Activated CD8-positive, alpha-beta memory T cell treated with anti-CD3 and anti-CD28 coated beads, Interleukin-2, amount 50 U/mL, for 48 hours (primary cell): ENCODE measurements at regions not wholly inside any gene's neighbourhood (a gene's known extent, or its start where the extent isn't known, plus 50 kb on each side); places are given as distances from the start of the nearest gene placed in this dataset.
"Not testable (repeated sequence)": the region's sequence is repeated elsewhere in the genome, so short reads cannot be mapped to it uniquely, and the experiment has no call there.

Experiments used
- DNase-seq: peaks from one replicate; pipeline ENCODE4 v3.0.0-alpha.2; 2020

DNA sequence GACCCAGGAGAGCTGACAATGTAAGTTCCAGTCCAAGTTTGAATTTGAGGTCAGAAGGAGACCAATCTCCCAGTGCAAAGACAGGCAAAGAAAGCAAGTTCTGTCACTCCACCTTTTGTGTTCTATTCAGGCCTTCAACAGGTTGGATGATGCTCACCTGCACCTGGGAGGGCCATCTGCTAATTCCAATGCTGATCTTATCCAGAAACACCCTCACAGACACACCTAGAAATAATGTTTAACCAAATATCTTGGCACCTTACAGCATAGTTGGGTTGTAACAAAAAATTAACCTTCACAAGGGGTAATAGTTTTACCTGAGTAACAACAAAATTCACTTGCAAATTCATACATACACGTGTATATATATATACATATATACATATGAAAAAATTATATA lies 190.8 kb downstream of the DIRAS2 start:
- DNase-seq, result no peak

DNA sequence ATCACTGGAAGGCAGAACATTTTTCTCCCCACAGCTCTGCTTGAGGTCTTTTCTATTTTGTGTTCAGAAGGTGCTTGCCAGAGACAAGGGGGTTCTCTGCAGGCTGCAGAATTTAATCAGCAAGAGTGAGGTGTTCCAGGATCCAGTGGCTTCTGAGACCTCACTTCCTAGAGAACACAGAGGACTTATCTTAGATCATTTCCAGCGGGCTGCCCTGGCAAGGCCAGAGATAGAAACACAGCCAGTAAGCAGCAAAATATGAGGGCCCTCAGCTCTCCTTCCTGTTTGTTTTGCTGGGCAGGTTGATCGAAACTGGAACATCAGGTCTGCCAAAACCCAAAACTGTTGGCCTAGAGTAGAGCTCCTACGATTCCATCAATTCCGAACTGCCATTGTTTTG lies 187.3 kb downstream of the DIRAS2 start:
- DNase-seq, result no peak

DNA sequence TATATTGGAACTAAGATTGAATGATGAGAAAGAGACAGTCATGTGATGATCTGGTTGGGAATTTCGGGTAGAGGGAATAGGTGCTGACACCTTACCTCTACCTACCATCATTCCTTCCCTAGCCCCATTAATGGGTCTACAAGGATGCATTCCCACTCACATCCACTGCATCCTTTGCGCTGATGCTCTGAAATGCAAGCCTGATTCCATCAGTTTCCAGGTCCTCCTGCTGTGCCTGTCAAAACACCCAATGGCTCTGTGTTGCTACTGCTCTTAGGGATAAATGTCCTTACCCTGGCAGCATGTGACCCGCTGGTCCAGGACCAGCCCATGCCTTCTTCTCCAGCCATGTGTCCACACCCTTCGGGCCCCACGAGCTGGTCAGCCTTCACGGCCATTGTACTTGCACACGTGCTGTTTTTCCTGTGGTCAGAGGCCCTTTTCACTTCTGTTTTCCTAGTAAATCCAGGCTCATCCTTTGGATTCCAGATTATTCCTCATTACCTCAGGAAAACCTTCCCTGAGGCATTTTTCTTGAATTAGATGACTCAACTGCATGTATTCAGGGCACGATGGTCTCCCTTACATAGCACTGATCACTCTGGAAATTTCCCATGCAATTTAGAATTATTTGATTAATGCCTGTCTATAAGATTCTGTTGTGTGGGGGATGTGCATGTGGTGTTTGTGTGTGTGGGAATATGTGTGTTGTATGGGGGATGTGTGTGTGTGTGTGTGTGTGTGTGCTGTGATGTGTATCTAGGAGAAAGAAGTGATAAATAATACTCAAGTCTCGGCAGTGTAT lies 185.0 kb downstream of the DIRAS2 start:
- DNase-seq, result no peak

- no peak for DNase-seq
These were observed 184.1 kb downstream of the DIRAS2 start for GRCh38 chr9:90458485-90458884.

GRCh38 chr9:90459321-90459720 lies 183.3 kb downstream of the DIRAS2 start:
- DNase-seq, result no peak

GRCh38 chr9:90460220-90460619 lies 182.4 kb downstream of the DIRAS2 start:
- no peak for DNase-seq

- no peak for DNase-seq
These were observed 177.6 kb downstream of the DIRAS2 start for GRCh38 chr9:90464978-90465377.

GRCh38 chr9:90466441-90466840 lies 176.2 kb downstream of the DIRAS2 start:
- DNase-seq, result no peak

DNA sequence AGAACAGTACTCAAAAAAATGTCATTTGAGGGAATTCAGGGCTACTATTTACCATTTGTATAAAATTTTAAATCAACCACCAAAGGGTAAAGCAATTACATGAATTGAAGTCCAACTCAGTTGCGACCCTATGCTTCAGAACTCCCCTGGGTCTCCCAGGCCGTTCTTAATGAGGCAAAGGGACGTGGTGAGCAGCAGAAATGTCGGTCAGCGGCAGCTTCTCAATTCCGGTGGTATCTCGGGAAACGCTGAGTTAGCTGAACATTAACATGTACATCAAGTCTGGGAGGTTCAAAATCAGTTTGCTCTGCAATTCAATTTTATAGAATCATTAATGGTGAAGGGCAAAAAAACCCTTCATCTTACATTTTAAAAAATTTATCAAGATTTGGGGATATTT lies 173.2 kb downstream of the DIRAS2 start:
- DNase-seq, result no peak

- DNase-seq, result no peak
These were observed 172.7 kb downstream of the DIRAS2 start for GRCh38 chr9:90469865-90470387.

GRCh38 chr9:90476058-90476457 lies 166.6 kb downstream of the DIRAS2 start:
- DNase-seq, result no peak

GRCh38 chr9:90477535-90477934 lies 165.1 kb downstream of the DIRAS2 start:
- DNase-seq, result no peak

DNA sequence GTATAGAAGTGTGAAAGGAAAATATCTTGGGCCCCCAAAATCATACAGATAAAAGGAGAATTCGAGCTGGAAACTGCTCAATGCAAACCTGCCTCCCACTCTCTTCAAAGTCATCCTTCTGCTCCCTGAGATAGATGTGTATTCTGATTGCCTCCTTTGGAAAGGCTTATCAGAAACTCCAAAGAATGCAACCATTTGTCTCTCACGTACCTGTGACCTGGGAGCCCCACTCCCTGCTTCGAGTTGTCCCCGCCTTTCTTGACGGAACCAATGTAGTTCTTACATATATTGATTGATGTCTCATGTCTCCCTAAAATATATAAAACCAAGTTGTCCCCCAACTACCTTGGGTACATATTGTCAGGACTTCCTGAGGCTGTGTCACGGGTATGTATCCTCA lies 163.8 kb downstream of the DIRAS2 start:
- no peak for DNase-seq

- no peak for DNase-seq
These were observed 157.6 kb downstream of the DIRAS2 start for GRCh38 chr9:90485028-90485427.

DNA sequence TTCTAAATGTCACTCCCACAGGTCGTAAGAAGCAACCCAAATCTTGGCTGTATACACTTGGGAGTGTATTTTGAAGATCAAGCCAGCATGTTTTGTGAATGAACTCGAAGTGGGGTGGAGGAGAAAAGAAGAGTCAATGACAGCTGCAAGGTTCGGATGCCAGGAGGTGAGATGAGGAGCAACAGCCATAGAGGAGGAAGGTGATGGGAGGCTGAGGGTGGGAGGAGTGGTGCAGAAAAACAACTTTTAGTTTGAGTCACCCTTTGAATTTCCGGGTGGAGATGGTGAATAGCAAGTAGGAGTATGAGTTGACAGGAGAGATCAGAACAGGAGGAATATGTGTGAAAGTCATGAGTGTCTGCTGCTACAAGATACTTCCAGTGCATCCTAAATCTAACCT lies 153.6 kb downstream of the DIRAS2 start:
- DNase-seq, result no peak

- DNase-seq, result no peak
These were observed 142.9 kb downstream of the DIRAS2 start for GRCh38 chr9:90499761-90500160.

DNA sequence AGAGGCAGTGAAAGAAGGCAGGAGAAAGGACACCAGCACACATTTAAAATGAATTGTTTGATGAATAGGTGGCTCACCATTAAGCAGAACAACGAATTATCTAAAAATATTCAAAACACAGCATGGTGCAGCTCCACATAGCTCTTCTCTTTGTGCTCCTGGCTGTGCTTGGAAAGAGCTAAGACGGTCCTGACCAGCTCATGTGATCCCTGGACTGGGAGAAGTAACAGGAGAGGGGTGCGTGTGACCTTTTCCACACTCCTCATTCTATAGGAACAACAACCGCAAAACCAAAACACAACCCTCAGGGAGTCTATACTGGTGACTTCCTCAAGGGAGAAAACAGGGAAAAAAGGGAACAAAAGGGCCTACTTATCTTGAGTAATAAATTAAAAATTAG lies 140.5 kb downstream of the DIRAS2 start:
- no peak for DNase-seq

- DNase-seq, result no peak
These were observed 138.1 kb downstream of the DIRAS2 start for GRCh38 chr9:90504486-90504885.

DNA sequence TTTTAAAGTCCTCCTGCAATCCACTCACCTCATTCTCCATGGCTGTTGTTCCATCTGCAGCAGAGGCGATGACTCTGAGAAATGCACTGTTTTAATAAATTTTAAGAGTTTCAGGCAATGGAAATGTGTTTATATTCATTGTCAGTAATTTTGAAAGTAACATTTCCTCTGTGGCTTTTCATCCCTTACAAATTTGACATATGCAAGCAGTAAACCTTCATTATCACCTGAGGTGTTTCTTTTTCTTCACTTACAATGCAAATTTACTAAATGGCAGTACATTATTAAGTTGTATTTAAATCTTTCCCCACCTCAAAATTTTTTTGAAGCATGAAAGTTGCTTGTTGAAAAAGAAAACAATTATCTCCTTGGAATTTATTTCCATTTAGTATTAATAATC lies 136.9 kb downstream of the DIRAS2 start:
- DNase-seq, result no peak

DNA sequence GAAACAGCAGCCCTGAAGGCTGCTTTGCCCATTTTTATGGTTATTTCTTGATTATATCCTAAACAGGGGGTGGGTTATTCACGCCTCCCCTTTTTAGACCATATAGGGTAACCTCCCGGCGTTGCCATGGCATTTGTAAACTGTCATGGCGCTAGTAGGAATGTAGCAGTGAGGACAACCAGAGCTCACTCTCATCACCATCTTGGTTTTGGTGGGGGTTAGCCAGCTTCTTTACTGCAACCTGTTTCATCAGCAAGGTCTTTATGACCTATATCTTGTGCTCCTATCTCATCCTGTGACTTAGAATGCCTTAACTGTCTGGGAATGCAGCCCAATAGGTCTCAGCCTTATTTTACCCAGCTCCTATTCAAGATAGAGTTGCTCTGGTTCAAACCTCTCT lies 136.2 kb downstream of the DIRAS2 start:
- not testable (repeated sequence) for DNase-seq

DNA sequence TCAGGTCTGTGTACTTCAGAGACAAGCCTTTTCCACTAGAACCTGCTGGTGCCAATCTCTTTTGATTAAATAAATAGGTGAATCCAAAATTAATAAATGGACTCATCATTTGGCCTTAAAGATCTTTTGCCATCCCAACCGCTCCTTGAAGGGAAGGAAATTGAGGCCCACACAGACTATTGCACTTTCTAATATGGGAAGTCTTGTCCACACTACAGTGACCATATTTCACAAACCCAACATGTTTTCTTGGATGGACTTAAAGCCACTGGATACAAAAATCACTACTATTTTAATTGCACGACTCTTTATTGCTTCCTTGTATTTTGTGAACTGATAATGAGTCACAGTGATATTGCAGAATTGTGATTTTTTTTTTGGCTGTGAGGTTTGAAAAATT lies 135.0 kb downstream of the DIRAS2 start:
- DNase-seq, result no peak

DNA sequence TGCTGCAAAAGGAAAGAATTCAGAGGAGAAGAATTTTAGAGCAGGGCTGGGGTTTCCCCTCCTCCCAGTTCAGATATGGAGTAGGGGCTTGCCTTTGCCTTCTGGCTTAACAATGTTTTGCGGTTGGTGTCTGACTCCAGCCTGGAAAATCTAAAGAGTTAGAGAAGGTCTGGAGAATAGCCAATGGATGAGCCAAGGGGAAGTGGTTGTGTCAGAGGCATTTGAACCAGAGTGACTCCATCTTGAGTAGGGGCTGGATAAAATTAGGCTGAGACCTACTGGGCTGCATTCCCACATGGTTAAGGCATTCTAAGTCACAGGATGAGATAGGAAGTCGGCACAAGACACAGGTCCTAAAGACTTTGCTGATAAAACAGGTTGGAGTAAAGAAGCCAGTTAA lies 133.7 kb downstream of the DIRAS2 start:
- no peak for DNase-seq

DNA sequence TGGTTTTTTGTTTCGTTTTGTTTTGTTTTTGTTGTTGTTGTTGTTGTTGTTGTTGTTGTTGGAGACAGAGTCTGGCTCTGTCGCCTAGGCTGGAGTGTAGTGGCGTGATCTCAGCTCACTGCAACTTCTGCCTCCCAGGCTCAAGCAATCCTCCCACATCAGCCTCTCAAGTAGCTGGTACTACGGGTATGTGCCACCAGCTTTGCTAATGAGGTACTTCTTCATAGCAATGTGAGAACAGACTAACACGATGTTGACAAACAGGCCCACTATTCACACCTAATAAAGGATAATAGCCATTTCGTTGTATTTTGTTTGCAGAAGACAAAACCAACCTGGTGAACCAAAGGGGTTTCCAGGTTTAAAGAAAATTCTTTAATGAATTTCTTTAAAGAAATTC lies 130.9 kb downstream of the DIRAS2 start:
- DNase-seq, result no peak

- no peak for DNase-seq
These were observed 127.7 kb downstream of the DIRAS2 start for GRCh38 chr9:90514877-90515276.

DNA sequence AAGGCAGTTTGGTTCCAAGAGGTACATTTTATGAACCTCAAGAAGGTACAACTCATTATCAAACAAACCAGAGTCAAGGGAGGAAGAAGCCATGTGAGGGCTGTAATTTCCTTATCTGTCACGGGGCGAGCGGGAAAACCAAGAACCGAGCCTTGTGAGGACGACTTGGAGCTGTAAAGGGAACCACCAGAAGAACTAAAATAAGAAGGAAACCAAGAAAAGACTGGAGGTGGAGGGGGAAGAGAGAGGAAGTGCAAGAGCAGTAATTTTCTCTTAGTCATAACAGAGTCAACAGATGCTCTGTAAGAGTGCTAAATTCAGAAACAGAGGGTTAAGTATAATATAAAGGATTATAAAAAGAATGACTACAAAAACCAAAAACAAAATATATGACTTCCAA lies 127.1 kb downstream of the DIRAS2 start:
- no peak for DNase-seq
